ENCODE measurements at regions not wholly inside any gene's neighbourhood (a gene's known extent, or its start where the extent isn't known, plus 50 kb on each side); places are given as distances from the start of the nearest gene placed in this dataset.

DNA sequence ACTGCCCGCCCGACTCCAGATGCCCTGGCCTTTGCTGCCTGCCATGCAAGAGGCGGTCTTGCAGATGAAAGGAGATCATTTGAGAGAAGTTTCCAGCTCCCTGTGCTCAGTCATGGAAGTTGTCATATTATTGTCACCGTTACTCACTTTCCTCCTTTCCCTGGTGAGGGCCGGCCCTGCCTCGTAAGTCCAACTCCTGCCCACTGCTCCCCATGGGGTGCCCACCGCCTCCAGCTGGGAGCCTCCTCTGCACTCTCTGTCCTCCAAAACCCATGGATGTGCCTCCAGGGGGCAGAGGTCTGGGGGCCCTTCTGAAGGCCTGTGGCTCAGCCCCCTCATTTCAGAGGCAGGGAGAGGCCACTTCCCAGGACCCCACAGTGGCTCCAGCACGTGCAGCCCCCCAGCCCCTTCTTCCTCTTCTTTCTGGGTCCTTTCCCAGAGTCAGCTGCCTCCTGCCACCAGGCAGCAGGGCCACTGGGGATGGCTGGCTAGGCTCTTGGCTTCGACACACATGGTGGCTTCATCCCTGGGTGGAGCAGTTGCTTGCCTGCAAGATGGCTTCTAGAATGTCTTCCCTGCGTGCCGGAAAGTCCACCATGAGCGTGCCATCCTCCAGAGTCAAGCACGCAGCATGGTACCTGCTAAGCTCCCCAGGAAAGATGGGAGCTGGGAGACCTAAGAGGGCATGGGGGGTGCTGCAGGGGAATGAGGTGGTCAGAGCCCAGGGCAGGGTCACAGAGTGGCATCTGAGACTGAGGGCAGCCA lies 97.9 kb upstream of the RUNX3 start:
- no peaks in the 10 kb centered on the region for H4K20me1 ChIP-seq (ENCODE audit: insufficient read depth, low read length)
- DNase-seq = no peak
- H3K27me3 ChIP-seq (replicated peaks; ENCODE audit: insufficient read depth, low read length) = no peaks in the 10 kb centered on the region
- H3F3A ChIP-seq (ENCODE audit: insufficient read depth, low read length) = peaks cover 7% of the 10 kb centered on the region
- no peak overlapping the region for H2AFZ ChIP-seq (ENCODE audit: low read length)
- no peak overlapping the region for H3K4me3 ChIP-seq (ENCODE audit: low read length)
- H3K36me3 ChIP-seq (replicated peaks; ENCODE audit: insufficient read depth, low read length) = no peaks in the 10 kb centered on the region
- H3K9ac ChIP-seq (ENCODE audit: low read length) = no peak overlapping the region
- H3K9me3 ChIP-seq (replicated peaks; ENCODE audit: insufficient read depth, low read length) = no peaks in the 10 kb centered on the region
- H3K9me2 ChIP-seq (replicated peaks; ENCODE audit: insufficient read depth, low read length) = no peaks in the 10 kb centered on the region
- H3K4me1 ChIP-seq (ENCODE audit: low read length) = peaks cover 20% of the 10 kb centered on the region
- H3K79me2 ChIP-seq (ENCODE audit: low read length) = no peaks in the 10 kb centered on the region
- TF ChIP-seq EZH2 (optimal IDR thresholded peaks at IDR 0.05; ENCODE audit: low read depth, low read length) (no peak), EZH2phosphoT487 (IDR thresholded peaks at IDR 0.05; ENCODE audit: low read length) (no peak)
- TF ChIP-seq, protein P1, sequence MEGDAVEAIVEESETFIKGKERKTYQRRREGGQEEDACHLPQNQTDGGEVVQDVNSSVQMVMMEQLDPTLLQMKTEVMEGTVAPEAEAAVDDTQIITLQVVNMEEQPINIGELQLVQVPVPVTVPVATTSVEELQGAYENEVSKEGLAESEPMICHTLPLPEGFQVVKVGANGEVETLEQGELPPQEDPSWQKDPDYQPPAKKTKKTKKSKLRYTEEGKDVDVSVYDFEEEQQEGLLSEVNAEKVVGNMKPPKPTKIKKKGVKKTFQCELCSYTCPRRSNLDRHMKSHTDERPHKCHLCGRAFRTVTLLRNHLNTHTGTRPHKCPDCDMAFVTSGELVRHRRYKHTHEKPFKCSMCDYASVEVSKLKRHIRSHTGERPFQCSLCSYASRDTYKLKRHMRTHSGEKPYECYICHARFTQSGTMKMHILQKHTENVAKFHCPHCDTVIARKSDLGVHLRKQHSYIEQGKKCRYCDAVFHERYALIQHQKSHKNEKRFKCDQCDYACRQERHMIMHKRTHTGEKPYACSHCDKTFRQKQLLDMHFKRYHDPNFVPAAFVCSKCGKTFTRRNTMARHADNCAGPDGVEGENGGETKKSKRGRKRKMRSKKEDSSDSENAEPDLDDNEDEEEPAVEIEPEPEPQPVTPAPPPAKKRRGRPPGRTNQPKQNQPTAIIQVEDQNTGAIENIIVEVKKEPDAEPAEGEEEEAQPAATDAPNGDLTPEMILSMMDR (IDR thresholded peaks at IDR 0.05; ENCODE audit: low read length) = no peak
- no peak overlapping the region for H3K27ac ChIP-seq (ENCODE audit: low read length)
- no peak overlapping the region for H3K4me2 ChIP-seq (ENCODE audit: low read depth, low read length)

DNA sequence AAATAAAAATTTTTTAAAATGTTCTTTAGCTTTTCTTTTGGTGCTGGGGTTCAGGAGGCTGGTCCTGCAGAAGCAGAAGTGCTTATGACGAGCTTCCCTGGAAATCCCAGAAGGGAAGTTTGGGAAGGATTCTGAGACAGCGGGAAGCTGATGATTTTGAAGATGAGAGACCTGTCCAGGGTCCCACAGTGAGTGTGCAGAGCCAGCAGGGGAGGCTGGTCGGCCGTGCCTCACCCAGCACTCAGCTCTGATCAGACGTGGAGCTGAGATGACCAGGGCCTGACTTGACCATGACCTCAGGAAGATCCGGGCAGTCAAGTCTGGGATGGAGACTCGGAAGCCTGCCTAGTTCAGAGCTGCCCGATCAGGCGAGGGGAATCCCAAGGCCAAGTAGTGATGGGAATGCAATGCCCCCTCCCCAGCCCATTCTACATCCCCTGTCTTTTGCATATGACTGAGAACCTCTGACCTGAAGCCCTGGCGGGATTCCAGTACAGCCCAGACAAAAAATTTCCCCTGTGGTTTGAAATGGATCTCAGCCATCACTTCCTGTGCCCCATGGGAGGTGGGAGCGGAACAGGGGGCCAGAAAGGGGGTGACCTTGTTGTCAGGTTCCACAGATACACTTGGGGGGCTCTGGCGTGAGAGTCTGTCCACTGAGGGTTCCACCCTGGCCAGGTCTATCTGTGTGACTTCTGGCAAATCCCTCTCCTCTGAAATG lies 96.8 kb upstream of the RUNX3 start:
- TF ChIP-seq, protein P1 (IDR thresholded peaks at IDR 0.05; ENCODE audit: low read length) = no peak
- TF ChIP-seq EZH2phosphoT487 (IDR thresholded peaks at IDR 0.05; ENCODE audit: low read length) = no peak
- TF ChIP-seq EZH2 (optimal IDR thresholded peaks at IDR 0.05; ENCODE audit: low read depth, low read length) = no peak
- peaks cover 20% of the 10 kb centered on the region for H3K4me1 ChIP-seq (ENCODE audit: low read length)
- no peaks in the 10 kb centered on the region for H3K79me2 ChIP-seq (ENCODE audit: low read length)
- no peak for DNase-seq
- H2AFZ ChIP-seq (ENCODE audit: low read length) = no peak overlapping the region
- H3K9ac ChIP-seq (ENCODE audit: low read length) = no peak overlapping the region
- peaks cover 12% of the 10 kb centered on the region for H3F3A ChIP-seq (ENCODE audit: insufficient read depth, low read length)
- no peaks in the 10 kb centered on the region for H3K9me3 ChIP-seq (replicated peaks; ENCODE audit: insufficient read depth, low read length)
- no peaks in the 10 kb centered on the region for H3K9me2 ChIP-seq (replicated peaks; ENCODE audit: insufficient read depth, low read length)
- H3K36me3 ChIP-seq (replicated peaks; ENCODE audit: insufficient read depth, low read length) = no peaks in the 10 kb centered on the region
- H4K20me1 ChIP-seq (ENCODE audit: insufficient read depth, low read length) = no peaks in the 10 kb centered on the region
- no peak overlapping the region for H3K4me2 ChIP-seq (ENCODE audit: low read depth, low read length)
- no peak overlapping the region for H3K27ac ChIP-seq (ENCODE audit: low read length)
- H3K4me3 ChIP-seq (ENCODE audit: low read length) = no peak overlapping the region
- H3K27me3 ChIP-seq (replicated peaks; ENCODE audit: insufficient read depth, low read length) = no peaks in the 10 kb centered on the region

DNA sequence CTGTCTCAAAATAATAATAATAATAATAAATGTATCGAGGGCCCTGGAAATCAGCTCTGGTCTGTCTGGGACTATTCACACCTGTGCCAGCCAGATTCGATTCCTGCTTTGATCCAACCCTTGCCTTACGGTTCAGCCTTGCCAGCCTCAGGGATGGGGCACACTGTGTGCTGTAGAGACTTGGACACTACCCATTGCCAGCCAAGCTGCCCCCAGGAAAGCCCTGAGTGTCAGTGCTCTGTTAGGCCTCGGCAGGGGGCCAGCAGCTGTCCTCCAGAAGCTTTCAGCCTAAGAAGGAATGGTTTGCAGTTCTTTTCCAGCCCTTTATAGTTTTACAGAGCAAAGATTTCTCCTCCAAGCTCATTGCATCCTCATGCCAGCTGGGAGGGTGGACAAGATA lies 96.2 kb upstream of the RUNX3 start:
- Histone ChIP-seq H3K4me3 (ENCODE audit: low read length) (no peak overlapping the region), H3K27me3 (replicated peaks; ENCODE audit: insufficient read depth, low read length) (no peaks in the 10 kb centered on the region), H3K9ac (ENCODE audit: low read length) (no peak overlapping the region), H3K9me3 (replicated peaks; ENCODE audit: insufficient read depth, low read length) (no peaks in the 10 kb centered on the region), H3F3A (ENCODE audit: insufficient read depth, low read length) (peaks cover 18% of the 10 kb centered on the region), H3K79me2 (ENCODE audit: low read length) (no peaks in the 10 kb centered on the region), H3K9me2 (replicated peaks; ENCODE audit: insufficient read depth, low read length) (no peaks in the 10 kb centered on the region), H3K4me1 (ENCODE audit: low read length) (peaks cover 24% of the 10 kb centered on the region), H3K4me2 (ENCODE audit: low read depth, low read length) (no peak overlapping the region), H3K27ac (ENCODE audit: low read length) (no peak overlapping the region), H4K20me1 (ENCODE audit: insufficient read depth, low read length) (no peaks in the 10 kb centered on the region), H3K36me3 (replicated peaks; ENCODE audit: insufficient read depth, low read length) (no peaks in the 10 kb centered on the region), H2AFZ (ENCODE audit: low read length) (no peak overlapping the region)
- no peak for DNase-seq
- TF ChIP-seq, protein P1 (IDR thresholded peaks at IDR 0.05; ENCODE audit: low read length) = no peak
- TF ChIP-seq EZH2phosphoT487 (IDR thresholded peaks at IDR 0.05; ENCODE audit: low read length) (no peak), EZH2 (optimal IDR thresholded peaks at IDR 0.05; ENCODE audit: low read depth, low read length) (no peak)

Measured in MM.1S (cell line).